ENCODE measurements at regions not wholly inside any gene's neighbourhood (a gene's known extent, or its start where the extent isn't known, plus 50 kb on each side); places are given as distances from the start of the nearest gene placed in this dataset.

DNA sequence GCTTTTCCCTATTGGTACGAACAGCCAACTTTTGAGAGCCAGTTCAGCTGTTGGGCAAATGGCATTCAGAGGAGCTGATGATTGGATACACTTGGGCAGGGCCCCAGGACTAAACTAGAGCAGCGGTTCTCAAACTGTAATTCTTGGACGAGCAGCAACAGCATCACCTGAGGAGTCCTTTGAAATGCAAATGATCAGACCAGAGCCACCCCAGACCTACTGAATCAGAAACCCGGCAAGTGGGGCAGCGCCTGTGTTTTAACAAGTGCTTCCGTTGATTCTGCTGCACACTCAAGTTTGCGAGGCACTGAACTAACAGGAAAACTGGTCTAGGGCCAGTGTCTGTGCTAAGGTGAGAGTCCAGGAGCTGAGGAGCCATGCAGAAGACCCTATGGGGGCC, 239.7 kb downstream of the UACA start:
- Histone ChIP-seq H3K27me3 (no peaks in the 10 kb centered on the region), H3K4me1 (replicated peaks in 1 of 2) (peaks cover 0 to 4% of the 10 kb centered on the region in 2 donors), H3K9me3 (replicated peaks in 1 of 3) (no peaks in the 10 kb centered on the region), H3K27ac (no peak overlapping the region), H3K4me3 (no peak overlapping the region), H3K36me3 (replicated peaks in 1 of 2) (no peaks in the 10 kb centered on the region)
- intact Hi-C loops (cut with DNase I) = no loop called here
- DNase-seq = peak in 2 of 7 donors; percentile 5 to 25
- WGBS, 4 donors = 71 to 79% (median 75%) methylated on average over 5 to 7 of the region's 7 CpGs
- TF ChIP-seq CTCF (IDR thresholded peaks at IDR 0.05) (no peak), POLR2A (IDR thresholded peaks at IDR 0.05) (no peak)

- 81 to 91% (median 87%) methylated on average over 5 of the region's 5 CpGs for WGBS, 4 donors
- Histone ChIP-seq H3K27ac (no peak overlapping the region), H3K4me1 (replicated peaks in 1 of 2) (peaks cover 0 to 4% of the 10 kb centered on the region in 2 donors), H3K9me3 (replicated peaks in 1 of 3) (no peaks in the 10 kb centered on the region), H3K4me3 (no peak overlapping the region), H3K27me3 (no peaks in the 10 kb centered on the region), H3K36me3 (replicated peaks in 1 of 2) (no peaks in the 10 kb centered on the region)
- intact Hi-C loops (cut with DNase I) = no loop called here
- peak in 2 of 7 donors; percentile 7 to 31 for DNase-seq
- TF ChIP-seq POLR2A (IDR thresholded peaks at IDR 0.05) (no peak), CTCF (IDR thresholded peaks at IDR 0.05) (no peak)
Measured at GRCh38 chr15:70523192-70523591, 240.2 kb downstream of the UACA start.

DNA sequence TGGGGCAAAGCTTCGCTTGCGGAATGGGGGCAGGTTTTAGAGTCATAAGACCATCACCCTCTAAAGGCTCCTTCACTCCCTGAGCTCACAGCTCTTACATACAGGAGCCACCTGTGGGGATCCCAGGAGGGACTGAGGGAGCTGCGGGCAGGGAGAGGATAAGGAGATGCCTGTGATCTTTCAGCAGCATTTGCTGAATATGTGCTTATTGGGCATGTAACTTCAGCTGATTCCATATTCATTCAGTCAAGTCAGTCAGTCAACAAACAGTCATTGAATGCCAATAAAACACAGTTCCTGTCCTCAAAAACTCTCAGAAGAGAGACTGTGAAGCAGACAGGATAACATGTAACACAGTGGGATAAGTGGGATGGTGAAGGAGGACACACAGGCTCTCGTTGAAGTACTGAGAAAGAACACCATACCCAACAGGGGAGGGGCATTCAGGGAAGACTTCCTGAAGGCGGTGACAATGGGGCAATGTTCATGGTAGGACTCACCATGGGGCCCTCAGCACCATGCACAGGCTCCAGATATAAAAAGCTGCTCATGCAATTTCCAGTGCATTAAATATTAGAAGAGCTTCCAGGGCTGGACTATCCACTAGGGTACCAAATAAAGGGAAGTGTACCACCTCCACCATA, 240.9 kb downstream of the UACA start:
- Histone ChIP-seq H3K4me3 (no peak overlapping the region), H3K9me3 (replicated peaks in 1 of 3) (no peaks in the 10 kb centered on the region), H3K4me1 (replicated peaks in 1 of 2) (peaks cover 0 to 4% of the 10 kb centered on the region in 2 donors), H3K36me3 (replicated peaks in 1 of 2) (no peaks in the 10 kb centered on the region), H3K27me3 (no peaks in the 10 kb centered on the region), H3K27ac (no peak overlapping the region)
- DNase-seq = no peak
- no peak for TF ChIP-seq POLR2A (IDR thresholded peaks at IDR 0.05)
- TF ChIP-seq CTCF (IDR thresholded peaks at IDR 0.05) = no peak
- intact Hi-C loops (cut with DNase I) = no loop called here
- WGBS, 4 donors = 80 to 95% (median 89%) methylated on average over 5 of the region's 5 CpGs

DNA sequence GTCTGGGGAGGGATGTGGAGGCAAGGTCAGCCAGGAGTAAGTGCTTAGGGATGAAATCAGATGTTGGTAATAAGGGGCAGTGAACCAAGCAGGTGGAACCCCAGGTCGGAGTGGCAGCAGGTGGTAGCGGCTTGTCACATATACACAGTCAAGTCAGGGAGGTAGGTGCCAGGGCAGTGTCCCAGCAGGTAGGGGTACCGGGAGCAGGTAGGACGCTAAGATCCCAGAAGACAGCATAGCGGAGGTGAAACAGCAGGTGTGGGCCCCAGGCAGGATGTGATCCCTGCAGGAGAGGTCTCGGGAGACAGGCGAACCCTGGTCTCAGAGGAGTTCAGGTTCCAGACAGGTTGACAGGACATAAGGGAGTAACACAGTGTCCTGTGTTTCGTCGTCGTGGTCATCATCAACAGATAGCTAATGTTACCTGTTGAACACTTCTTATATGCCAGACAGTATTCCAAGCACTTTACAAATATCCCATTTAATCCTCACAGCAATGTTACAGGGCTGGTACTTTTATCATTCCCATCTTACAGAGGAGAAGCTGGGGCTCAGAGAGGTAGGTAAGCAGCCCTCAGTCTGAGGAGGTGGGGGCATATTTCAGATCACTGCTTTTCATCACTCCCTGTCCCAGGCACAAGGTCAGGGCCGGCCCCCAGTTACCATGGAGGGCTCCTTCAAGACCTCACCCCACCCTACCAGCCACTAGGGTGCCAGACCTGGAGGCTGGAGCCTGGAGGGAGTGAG, 241.6 kb downstream of the UACA start:
- Histone ChIP-seq H3K36me3 (replicated peaks in 1 of 2) (no peaks in the 10 kb centered on the region), H3K4me3 (no peak overlapping the region), H3K9me3 (replicated peaks in 1 of 3) (no peaks in the 10 kb centered on the region), H3K4me1 (replicated peaks in 1 of 2) (no peaks in the 10 kb centered on the region), H3K27ac (no peak overlapping the region), H3K27me3 (no peaks in the 10 kb centered on the region)
- TF ChIP-seq POLR2A (IDR thresholded peaks at IDR 0.05) = no peak
- no peak for TF ChIP-seq CTCF (IDR thresholded peaks at IDR 0.05)
- intact Hi-C loops (cut with DNase I) = no loop called here
- 83 to 88% (median 85%) methylated on average over 11 of the region's 11 CpGs for WGBS, 4 donors
- peak in 1 of 7 donors; percentile 6 for DNase-seq
